ENCODE measurements at regions not wholly inside any gene's neighbourhood (a gene's known extent, or its start where the extent isn't known, plus 50 kb on each side); places are given as distances from the start of the nearest gene placed in this dataset.

- TF ChIP-seq ZNF672 (CRISPR knock-in tag; IDR thresholded peaks at IDR 0.05) (no peak), SRSF4 (IDR thresholded peaks at IDR 0.05; ENCODE audit: low read depth, low read length, poor library complexity, severe bottlenecking) (no peak), HNF4G (IDR thresholded peaks at IDR 0.05; ENCODE audit: borderline replicate concordance, low read depth, low read length) (no peak), HNF4G (CRISPR knock-in tag; IDR thresholded peaks at IDR 0.05; ENCODE audit: borderline replicate concordance, low read depth) (no peak)
- TF ChIP-seq, protein P1, sequence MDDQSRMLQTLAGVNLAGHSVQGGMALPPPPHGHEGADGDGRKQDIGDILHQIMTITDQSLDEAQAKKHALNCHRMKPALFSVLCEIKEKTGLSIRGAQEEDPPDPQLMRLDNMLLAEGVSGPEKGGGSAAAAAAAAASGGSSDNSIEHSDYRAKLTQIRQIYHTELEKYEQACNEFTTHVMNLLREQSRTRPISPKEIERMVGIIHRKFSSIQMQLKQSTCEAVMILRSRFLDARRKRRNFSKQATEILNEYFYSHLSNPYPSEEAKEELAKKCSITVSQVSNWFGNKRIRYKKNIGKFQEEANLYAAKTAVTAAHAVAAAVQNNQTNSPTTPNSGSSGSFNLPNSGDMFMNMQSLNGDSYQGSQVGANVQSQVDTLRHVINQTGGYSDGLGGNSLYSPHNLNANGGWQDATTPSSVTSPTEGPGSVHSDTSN (CRISPR knock-in tag; IDR thresholded peaks at IDR 0.05; ENCODE audit: borderline replicate concordance), result no peak
Measured at GRCh38 chr17:52754838-52755237, 596.3 kb upstream of the CA10 start.

Measured in HepG2 (cell line).